ENCODE measurements at regions not wholly inside any gene's neighbourhood (a gene's known extent, or its start where the extent isn't known, plus 50 kb on each side); places are given as distances from the start of the nearest gene placed in this dataset.

GRCh38 chr11:114845766-114846415 lies 167.6 kb downstream of the NXPE2 start:
- DNase-seq (ENCODE audit: low spot score): no peak
- TF ChIP-seq, protein P1, sequence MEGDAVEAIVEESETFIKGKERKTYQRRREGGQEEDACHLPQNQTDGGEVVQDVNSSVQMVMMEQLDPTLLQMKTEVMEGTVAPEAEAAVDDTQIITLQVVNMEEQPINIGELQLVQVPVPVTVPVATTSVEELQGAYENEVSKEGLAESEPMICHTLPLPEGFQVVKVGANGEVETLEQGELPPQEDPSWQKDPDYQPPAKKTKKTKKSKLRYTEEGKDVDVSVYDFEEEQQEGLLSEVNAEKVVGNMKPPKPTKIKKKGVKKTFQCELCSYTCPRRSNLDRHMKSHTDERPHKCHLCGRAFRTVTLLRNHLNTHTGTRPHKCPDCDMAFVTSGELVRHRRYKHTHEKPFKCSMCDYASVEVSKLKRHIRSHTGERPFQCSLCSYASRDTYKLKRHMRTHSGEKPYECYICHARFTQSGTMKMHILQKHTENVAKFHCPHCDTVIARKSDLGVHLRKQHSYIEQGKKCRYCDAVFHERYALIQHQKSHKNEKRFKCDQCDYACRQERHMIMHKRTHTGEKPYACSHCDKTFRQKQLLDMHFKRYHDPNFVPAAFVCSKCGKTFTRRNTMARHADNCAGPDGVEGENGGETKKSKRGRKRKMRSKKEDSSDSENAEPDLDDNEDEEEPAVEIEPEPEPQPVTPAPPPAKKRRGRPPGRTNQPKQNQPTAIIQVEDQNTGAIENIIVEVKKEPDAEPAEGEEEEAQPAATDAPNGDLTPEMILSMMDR (conservative IDR thresholded peaks at IDR 0.05; ENCODE audit: low read depth): no peak
- ChIA-PET POLR2A (ENCODE audit: low non-redundant PET) (no interaction called here), CTCF (no interaction called here)
- H3K27ac ChIP-seq: no peak overlapping the region

GRCh38 chr11:114846416-114846791 lies 168.1 kb downstream of the NXPE2 start:
- ChIA-PET CTCF (no interaction called here), POLR2A (ENCODE audit: low non-redundant PET) (no interaction called here)
- no peak overlapping the region for H3K27ac ChIP-seq
- no peak for DNase-seq (ENCODE audit: low spot score)
- TF ChIP-seq, protein P1 (conservative IDR thresholded peaks at IDR 0.05; ENCODE audit: low read depth): no peak

DNA sequence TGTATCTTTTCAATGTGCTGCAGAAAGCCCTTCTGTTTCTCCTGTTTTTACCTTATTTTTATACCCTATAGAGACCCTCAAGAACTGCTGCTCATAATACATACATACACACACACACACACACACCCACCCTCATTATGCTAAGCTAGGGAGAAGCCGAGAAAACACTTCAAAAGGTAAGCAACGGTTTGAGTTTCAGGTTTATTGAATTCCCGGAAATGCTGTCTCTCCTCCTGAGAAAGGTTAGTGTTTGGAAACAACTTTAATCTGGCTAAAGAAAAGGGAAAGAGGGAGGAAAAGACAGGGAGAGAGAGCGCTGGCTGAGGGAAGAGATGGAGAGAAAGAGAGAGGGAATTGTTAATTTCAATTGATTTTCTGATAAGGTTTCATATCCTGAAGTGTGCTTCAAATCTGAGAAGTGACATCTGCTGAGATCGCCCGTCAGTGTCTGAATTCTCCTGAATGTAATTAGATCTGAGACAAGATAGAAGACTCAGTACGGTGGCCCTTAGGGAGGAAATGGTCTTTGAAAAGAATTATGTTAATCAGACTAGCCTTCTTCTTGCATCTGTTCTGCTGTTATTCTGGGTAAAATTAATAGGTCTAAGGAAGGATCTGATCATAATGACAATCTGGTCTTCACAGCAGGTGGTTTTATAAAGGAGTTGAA lies 169.1 kb downstream of the NXPE2 start:
- POLR2A ChIA-PET (ENCODE audit: low non-redundant PET): no interaction called here
- H3K27ac ChIP-seq: no peak overlapping the region
- CTCF ChIA-PET: no interaction called here
- no peak for DNase-seq (ENCODE audit: low spot score)
- TF ChIP-seq, protein P1 (conservative IDR thresholded peaks at IDR 0.05; ENCODE audit: low read depth): no peak

GRCh38 chr11:114848027-114848426 lies 169.7 kb downstream of the NXPE2 start:
- no peak overlapping the region for H3K27ac ChIP-seq
- CTCF ChIA-PET: no interaction called here
- POLR2A ChIA-PET (ENCODE audit: low non-redundant PET): no interaction called here
- no peak for DNase-seq (ENCODE audit: low spot score)
- TF ChIP-seq, protein P1 (conservative IDR thresholded peaks at IDR 0.05; ENCODE audit: low read depth): no peak

- H3K27ac ChIP-seq: no peak overlapping the region
- POLR2A ChIA-PET (ENCODE audit: low non-redundant PET): no interaction called here
- CTCF ChIA-PET: no interaction called here
- DNase-seq (ENCODE audit: low spot score): no peak
- TF ChIP-seq, protein P1 (conservative IDR thresholded peaks at IDR 0.05; ENCODE audit: low read depth): no peak
Measured at GRCh38 chr11:114857281-114857680, 179.0 kb downstream of the NXPE2 start.

- ChIA-PET CTCF (no interaction called here), POLR2A (ENCODE audit: low non-redundant PET) (no interaction called here)
- H3K27ac ChIP-seq: no peak overlapping the region
- TF ChIP-seq, protein P1 (conservative IDR thresholded peaks at IDR 0.05; ENCODE audit: low read depth): no peak
- no peak for DNase-seq (ENCODE audit: low spot score)
Measured at GRCh38 chr11:114864896-114865295, 186.6 kb downstream of the NXPE2 start.
